HEK293T (cell line): ENCODE measurements at regions not wholly inside any gene's neighbourhood (a gene's known extent, or its start where the extent isn't known, plus 50 kb on each side); places are given as distances from the start of the nearest gene placed in this dataset.

Source experiments
- BHLHE40 ChIP-seq: fragments of 450-650 bp; IDR thresholded peaks from 2 replicates; pipeline ENCODE4 v1.6.1; 2016; ENCODE audit warnings: mild to moderate bottlenecking, moderate library complexity, borderline replicate concordance
- CTBP1 ChIP-seq: fragments of 450-650 bp; IDR thresholded peaks from 2 replicates; pipeline ENCODE4 v1.6.1; 2016; ENCODE audit warnings: borderline replicate concordance
- ELF4 ChIP-seq: fragments of 450-650 bp; IDR thresholded peaks from 2 replicates; pipeline ENCODE4 v1.6.1; 2017; ENCODE audit warnings: antibody characterized with exemption
- FOXK2 ChIP-seq: fragments of 450-650 bp; IDR thresholded peaks from 2 replicates; pipeline ENCODE4 v1.6.1; 2016; ENCODE audit warnings: mild to moderate bottlenecking
- FOXM1 ChIP-seq: fragments of 450-650 bp; IDR thresholded peaks from 2 replicates; pipeline ENCODE4 v1.6.1; 2017; ENCODE audit warnings: mild to moderate bottlenecking, borderline replicate concordance
- HDGF ChIP-seq: fragments of 450-650 bp; IDR thresholded peaks from 2 replicates; pipeline ENCODE4 v1.6.1; 2017; ENCODE audit warnings: antibody characterized with exemption, borderline replicate concordance
- SP1 ChIP-seq: fragments of 450-650 bp; IDR thresholded peaks from 2 replicates; pipeline ENCODE4 v1.6.1; 2017
- SUZ12 ChIP-seq: fragments of 450-650 bp; IDR thresholded peaks from 2 replicates; pipeline ENCODE4 v1.6.1; 2016; ENCODE audit warnings: mild to moderate bottlenecking
- TF ChIP-seq, protein P1 (sequence below): fragments of 450-650 bp; IDR thresholded peaks from 2 replicates; pipeline ENCODE4 v1.6.1; 2016

GRCh38 chr18:60123031-60123430 is 223.2 kb downstream of the PMAIP1 start:
- TF ChIP-seq SUZ12 (no peak), SP1 (no peak), BHLHE40 (no peak), ELF4 (no peak), HDGF (no peak), CTBP1 (no peak), FOXK2 (no peak), FOXM1 (no peak)
- TF ChIP-seq, protein P1, sequence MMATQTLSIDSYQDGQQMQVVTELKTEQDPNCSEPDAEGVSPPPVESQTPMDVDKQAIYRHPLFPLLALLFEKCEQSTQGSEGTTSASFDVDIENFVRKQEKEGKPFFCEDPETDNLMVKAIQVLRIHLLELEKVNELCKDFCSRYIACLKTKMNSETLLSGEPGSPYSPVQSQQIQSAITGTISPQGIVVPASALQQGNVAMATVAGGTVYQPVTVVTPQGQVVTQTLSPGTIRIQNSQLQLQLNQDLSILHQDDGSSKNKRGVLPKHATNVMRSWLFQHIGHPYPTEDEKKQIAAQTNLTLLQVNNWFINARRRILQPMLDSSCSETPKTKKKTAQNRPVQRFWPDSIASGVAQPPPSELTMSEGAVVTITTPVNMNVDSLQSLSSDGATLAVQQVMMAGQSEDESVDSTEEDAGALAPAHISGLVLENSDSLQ, result no peak
